IMR-90 (cell line): ENCODE measurements at regions not wholly inside any gene's neighbourhood (a gene's known extent, or its start where the extent isn't known, plus 50 kb on each side); places are given as distances from the start of the nearest gene placed in this dataset.
A peak's percentile ranks its signal among the peaks of the same experiment; 100 is the strongest.

ENCODE experiments used
- ATAC-seq: fragments of 200-7000 bp; cut with Tn5 transposase; 2 replicates; pipeline ENCODE4 v1.9.1; 2020; ENCODE audit warnings: low read depth, mild to moderate bottlenecking, moderate library complexity
- BruUV-seq: library from RNA; stranded (reverse); fragments of 400-500 nt; replicated peaks from 2 replicates; lab custom pipeline; 2021; lab: Mats Ljungman, UMichigan
- CTCF ChIA-PET: fragments of 300-600 bp; formaldehyde crosslinking; extraction: SDS; loops from one replicate; lab custom pipeline; 2021; ENCODE audit warnings: antibody characterized with exemption; lab: Yijun Ruan, JAX
- POLR2A ChIA-PET: fragments of 300-600 bp; sonication (Branson Sonifier 250); formaldehyde crosslinking; loops from one replicate; lab custom pipeline; 2022; ENCODE audit warnings: antibody characterized with exemption; ENCODE audit not compliant: unreplicated experiment; lab: Charles Lee
- DNase-seq: peaks from one replicate; pipeline ENCODE4 v3.0.0; 2013
- H2AFZ ChIP-seq: replicated peaks from 2 replicates; pipeline ENCODE3; 2013; ENCODE audit warnings: low read length, mild to moderate bottlenecking; ENCODE audit not compliant: poor library complexity
- H2AK5ac ChIP-seq: 2 replicates; pipeline ENCODE4 v1.6.1; 2013; ENCODE audit warnings: low read depth, low read length, inconsistent platforms
- H2AK9ac ChIP-seq: replicated peaks from 2 replicates; pipeline ENCODE3; 2013; ENCODE audit warnings: mild to moderate bottlenecking, low read depth, low read length, moderate library complexity; ENCODE audit not compliant: poor library complexity
- H2BK120ac ChIP-seq: 2 replicates; pipeline ENCODE4 v1.6.1; 2013; ENCODE audit warnings: low read depth, low read length, inconsistent platforms
- H2BK15ac ChIP-seq: 3 replicates; pipeline ENCODE4 v1.6.1; 2013; ENCODE audit warnings: low read depth, low read length, inconsistent platforms
- H2BK20ac ChIP-seq: 2 replicates; pipeline ENCODE4 v1.6.1; 2013; ENCODE audit warnings: low read depth, mild to moderate bottlenecking, inconsistent platforms, low read length, moderate library complexity
- H2BK5ac ChIP-seq: 2 replicates; pipeline ENCODE4 v1.6.1; 2013; ENCODE audit warnings: mild to moderate bottlenecking, low read depth, low read length, inconsistent platforms; ENCODE audit not compliant: poor library complexity, severe bottlenecking
- H3K14ac ChIP-seq: replicated peaks from 2 replicates; pipeline ENCODE4 v1.6.1; 2013; ENCODE audit warnings: low read depth, low read length, inconsistent platforms
- H3K18ac ChIP-seq: 2 replicates; pipeline ENCODE4 v1.6.1; 2013; ENCODE audit warnings: low read depth, low read length, control low read depth
- H3K23ac ChIP-seq: 2 replicates; pipeline ENCODE4 v1.6.1; 2013; ENCODE audit warnings: low read depth, low read length, inconsistent platforms
- H3K27ac ChIP-seq: 2 replicates; pipeline ENCODE4 v1.5.1; 2013; ENCODE audit warnings: mild to moderate bottlenecking, control low read depth, low read length; ENCODE audit not compliant: insufficient read depth
- H3K27me3 ChIP-seq: 2 replicates; pipeline ENCODE4 v1.6.1; 2013; ENCODE audit warnings: low read length; ENCODE audit not compliant: control insufficient read depth, insufficient read depth
- H3K36me3 ChIP-seq: 2 replicates; pipeline ENCODE4 v1.6.1; 2013; ENCODE audit warnings: low read length, mixed read lengths; ENCODE audit not compliant: control insufficient read depth, insufficient read depth
- H3K4ac ChIP-seq: 2 replicates; pipeline ENCODE4 v1.6.1; 2013; ENCODE audit warnings: low read depth, low read length, inconsistent platforms
- H3K4me1 ChIP-seq: 2 replicates; pipeline ENCODE4 v1.6.1; 2013; ENCODE audit warnings: low read length, mixed read lengths; ENCODE audit not compliant: control insufficient read depth, insufficient read depth
- H3K4me2 ChIP-seq: 2 replicates; pipeline ENCODE4 v1.6.1; 2013; ENCODE audit warnings: low read depth, mild to moderate bottlenecking, control low read depth, low read length, moderate library complexity
- H3K4me3 ChIP-seq: 2 replicates; pipeline ENCODE4 v1.5.1; 2013; ENCODE audit warnings: low read depth, mild to moderate bottlenecking, control low read depth, low read length, moderate library complexity; ENCODE audit not compliant: insufficient read depth
- H3K56ac ChIP-seq: 2 replicates; pipeline ENCODE4 v1.6.1; 2013; ENCODE audit warnings: low read length, inconsistent platforms; ENCODE audit not compliant: insufficient read depth; ENCODE audit errors: extremely low read depth
- H3K79me1 ChIP-seq, 2 experiments: 2 replicates each; pipeline ENCODE4 v1.6.1; 2013; ENCODE audit warnings: low read length in 2 of 2, inconsistent platforms in 1 of 2, low read depth in 1 of 2
- H3K9ac ChIP-seq: 2 replicates; pipeline ENCODE4 v1.6.1; 2013; ENCODE audit warnings: low read depth, low read length, control low read depth
- H3K9me1 ChIP-seq: 2 replicates; pipeline ENCODE4 v1.6.1; 2013; ENCODE audit warnings: low read length, inconsistent platforms; ENCODE audit not compliant: insufficient read depth
- H3K9me3 ChIP-seq: 2 replicates; pipeline ENCODE4 v1.6.1; 2013; ENCODE audit warnings: low read length; ENCODE audit not compliant: control insufficient read depth, insufficient read depth
- H4K20me1 ChIP-seq: 2 replicates; pipeline ENCODE4 v1.6.1; 2013; ENCODE audit warnings: low read length, inconsistent platforms; ENCODE audit not compliant: insufficient read depth
- H4K5ac ChIP-seq: 2 replicates; pipeline ENCODE4 v1.6.1; 2013; ENCODE audit warnings: mild to moderate bottlenecking, low read depth, low read length, control low read depth
- H4K8ac ChIP-seq, 2 experiments: 2 replicates each; pipeline ENCODE4 v1.6.1; 2013; ENCODE audit warnings: low read depth in 2 of 2, low read length in 2 of 2, control low read depth in 1 of 2, inconsistent platforms in 1 of 2
- H4K91ac ChIP-seq: 2 replicates; pipeline ENCODE4 v1.6.1; 2013; ENCODE audit warnings: low read depth, low read length, inconsistent platforms; ENCODE audit not compliant: insufficient read depth
- CEBPB ChIP-seq: IDR thresholded peaks from 2 replicates; pipeline ENCODE4 v1.6.1; 2012; ENCODE audit warnings: low read depth, low read length, improper control_type of control experiment
- CHD1 ChIP-seq: IDR thresholded peaks from 2 replicates; pipeline ENCODE4 v1.6.1; 2012; ENCODE audit warnings: low read depth, low read length, improper control_type of control experiment
- CTCF ChIP-seq: conservative IDR thresholded peaks from 2 replicates; pipeline ENCODE4 v1.5.1; 2012; ENCODE audit warnings: mild to moderate bottlenecking, low read depth, low read length, improper control_type of control experiment
- MAZ ChIP-seq: IDR thresholded peaks from 2 replicates; pipeline ENCODE4 v1.6.1; 2012; ENCODE audit warnings: low read depth, mild to moderate bottlenecking, low read length, improper control_type of control experiment, moderate library complexity, borderline replicate concordance
- MXI1 ChIP-seq: IDR thresholded peaks from 2 replicates; pipeline ENCODE4 v1.6.1; 2012; ENCODE audit warnings: low read depth, mild to moderate bottlenecking, low read length, moderate library complexity, borderline replicate concordance
- NFE2L2 ChIP-seq: fragments of 150-350 bp; IDR thresholded peaks from 2 replicates; pipeline ENCODE4 v1.6.1; 2016; ENCODE audit warnings: low read depth, mild to moderate bottlenecking, low read length
- RAD21 ChIP-seq: IDR thresholded peaks from 2 replicates; pipeline ENCODE4 v1.6.1; 2012; ENCODE audit warnings: low read length, improper control_type of control experiment
- RCOR1 ChIP-seq: IDR thresholded peaks from 2 replicates; pipeline ENCODE4 v1.6.1; 2012; ENCODE audit warnings: mild to moderate bottlenecking, low read length, improper control_type of control experiment; ENCODE audit not compliant: insufficient replicate concordance
- USF2 ChIP-seq: fragments of 150-350 bp; IDR thresholded peaks from 2 replicates; pipeline ENCODE4 v1.6.1; 2017; ENCODE audit warnings: mild to moderate bottlenecking, antibody characterized with exemption, low read length, low read depth
- WGBS, 2 experiments: methylation state at CpG; one replicate each; pipeline versions ENCODE4 v1.1.5 to v1.1.7; 2013; ENCODE audit warnings: missing lambda C conversion rate in 2 of 2; ENCODE audit not compliant: insufficient read length in 1 of 2; ENCODE audit errors: extremely low coverage in 2 of 2; 5-methylcytosine and 5-hydroxymethylcytosine counted together
- dilution Hi-C: fragments of 300-500 bp; cut with HindIII; formaldehyde crosslinking; loops from one replicate; pipeline ENCODE4 v1.14.3; 2018; ENCODE audit warnings: low sequenced_read_pairs; ENCODE audit not compliant: unreplicated experiment
- in situ Hi-C: fragments of 300-500 bp; cut with MboI; formaldehyde crosslinking; loops from 3 replicates; pipeline ENCODE4 v1.14.3; 2019; ENCODE audit warnings: low sequenced_read_pairs, inconsistent platforms, mixed read lengths
- intact Hi-C: fragments of 100-400 bp; cut with micrococcal nuclease; formaldehyde crosslinking; loops from 2 replicates; pipeline ENCODE4 v1.10.0; 2022

- no peak overlapping the region for H3K9ac ChIP-seq
- H4K5ac ChIP-seq: no peak overlapping the region
- in situ Hi-C loops (no loop called here), dilution Hi-C loops (no loop called here), intact Hi-C loops (no loop called here)
- no peaks in the 10 kb centered on the region for H3K27me3 ChIP-seq
- DNase-seq: no peak
- no peaks in the 10 kb centered on the region for H3K36me3 ChIP-seq
- no peak overlapping the region for H3K4me3 ChIP-seq
- H2AK5ac ChIP-seq: no peak overlapping the region
- H3K14ac ChIP-seq: no peak overlapping the region
- no peak overlapping the region for H4K91ac ChIP-seq
- no peak overlapping the region for H4K8ac ChIP-seq
- peak; percentile 71 for ATAC-seq
- no peaks in the 10 kb centered on the region for H4K20me1 ChIP-seq
- H2BK20ac ChIP-seq: no peak overlapping the region
- H2AFZ ChIP-seq: no peak overlapping the region
- H3K79me1 ChIP-seq: no peaks in the 10 kb centered on the region
- no peaks in the 10 kb centered on the region for H3K9me1 ChIP-seq
- H3K23ac ChIP-seq: no peak overlapping the region
- no TSS peak for BruUV-seq
- no peak overlapping the region for H3K56ac ChIP-seq
- no peak overlapping the region for H2AK9ac ChIP-seq
- no peaks in the 10 kb centered on the region for H3K4me1 ChIP-seq
- H3K4ac ChIP-seq: no peak overlapping the region
- H3K9me3 ChIP-seq: no peaks in the 10 kb centered on the region
- no peak overlapping the region for H3K4me2 ChIP-seq
- H2BK15ac ChIP-seq: no peak overlapping the region
- ChIA-PET CTCF (no interaction called here), POLR2A (no interaction called here)
- no peak overlapping the region for H2BK120ac ChIP-seq
- no peak overlapping the region for H3K18ac ChIP-seq
- H2BK5ac ChIP-seq: no peak overlapping the region
- H3K27ac ChIP-seq: no peak overlapping the region
- TF ChIP-seq MXI1: no peak
- TF ChIP-seq RAD21: no peak
- TF ChIP-seq RCOR1: no peak
- no peak for TF ChIP-seq CHD1
- no peak for TF ChIP-seq NFE2L2
- TF ChIP-seq CTCF: no peak
- no peak for TF ChIP-seq CEBPB
- TF ChIP-seq USF2: no peak
- no peak for TF ChIP-seq MAZ
- WGBS, 2 experiments: no CpG with 5 or more reads among the region's 1 CpG
Measured at GRCh38 chr4:135359128-135359527, 1157.5 kb upstream of the PABPC4L start.
